GM23338 (cell line): ENCODE measurements at regions not wholly inside any gene's neighbourhood (a gene's known extent, or its start where the extent isn't known, plus 50 kb on each side); places are given as distances from the start of the nearest gene placed in this dataset.

ENCODE experiments used
- ATAC-seq: fragments of 200-7000 bp; cut with Tn5 transposase; 3 replicates; pipeline ENCODE4 v1.9.1; 2020
- DNase-seq: peaks from one replicate; pipeline ENCODE4 v3.0.0-alpha.2; 2015; ENCODE audit warnings: low spot score
- H2AFZ ChIP-seq: fragments of 200-600 bp; sonication (generic); 2 replicates; pipeline ENCODE4 v1.8.0; 2016; ENCODE audit warnings: antibody characterized with exemption, mild to moderate bottlenecking, moderate library complexity
- H3F3A ChIP-seq: fragments of 200-600 bp; sonication (generic); replicated peaks from 2 replicates; pipeline ENCODE4 v1.8.0; 2017; ENCODE audit warnings: antibody characterized with exemption, mixed run types, low read depth
- H3K27ac ChIP-seq: fragments of 200-600 bp; sonication (generic); 2 replicates; pipeline ENCODE4 v1.6.1; 2016; ENCODE audit warnings: low read depth
- H3K27me3 ChIP-seq: fragments of 200-600 bp; sonication (generic); 2 replicates; pipeline ENCODE4 v1.8.0; 2016; ENCODE audit warnings: mild to moderate bottlenecking, mixed run types, moderate library complexity; ENCODE audit not compliant: insufficient read depth
- H3K36me3 ChIP-seq: fragments of 200-600 bp; sonication (generic); 2 replicates; pipeline ENCODE4 v1.8.0; 2016; ENCODE audit warnings: mild to moderate bottlenecking; ENCODE audit not compliant: insufficient read depth
- H3K4me1 ChIP-seq: fragments of 200-600 bp; sonication (generic); 2 replicates; pipeline ENCODE4 v1.8.0; 2016; ENCODE audit warnings: mild to moderate bottlenecking, moderate library complexity; ENCODE audit not compliant: insufficient read depth
- H3K4me2 ChIP-seq: fragments of 200-600 bp; sonication (generic); 2 replicates; pipeline ENCODE4 v1.7.1; 2017; ENCODE audit warnings: mixed run types
- H3K4me3 ChIP-seq: fragments of 200-600 bp; sonication (generic); 2 replicates; pipeline ENCODE4 v1.6.1; 2016; ENCODE audit warnings: mixed run types
- H3K79me2 ChIP-seq: fragments of 200-600 bp; sonication (generic); replicated peaks from 2 replicates; pipeline ENCODE4 v1.8.0; 2017; ENCODE audit warnings: mild to moderate bottlenecking; ENCODE audit not compliant: insufficient read depth
- H3K9me2 ChIP-seq: fragments of 200-600 bp; sonication (generic); 2 replicates; pipeline ENCODE4 v1.8.0; 2017; ENCODE audit not compliant: insufficient read depth
- H4K20me1 ChIP-seq: fragments of 200-600 bp; sonication (generic); replicated peaks from 2 replicates; pipeline ENCODE4 v1.8.0; 2017; ENCODE audit warnings: mild to moderate bottlenecking; ENCODE audit not compliant: insufficient read depth
- H3K27ac Mint-ChIP-seq: 2 replicates; pipeline ENCODE4 v1.8.0; 2020; ENCODE audit warnings: inconsistent platforms, mild to moderate bottlenecking, moderate library complexity, mixed read lengths
- H3K27me3 Mint-ChIP-seq: 3 replicates; pipeline ENCODE4 v1.8.0; 2022; ENCODE audit warnings: low read depth, mild to moderate bottlenecking, moderate library complexity, mixed read lengths, inconsistent platforms; ENCODE audit not compliant: insufficient read depth, poor library complexity
- H3K36me3 Mint-ChIP-seq: 3 replicates; pipeline ENCODE4 v1.8.0; 2021; ENCODE audit warnings: low read depth, mild to moderate bottlenecking, inconsistent platforms, moderate library complexity, mixed read lengths
- H3K4me1 Mint-ChIP-seq: 3 replicates; pipeline ENCODE4 v1.8.0; 2020; ENCODE audit warnings: mild to moderate bottlenecking, inconsistent platforms, mixed read lengths
- H3K4me3 Mint-ChIP-seq: 3 replicates; pipeline ENCODE4 v1.8.0; 2021; ENCODE audit warnings: moderate library complexity, mild to moderate bottlenecking, inconsistent platforms, mixed read lengths
- H3K9me3 Mint-ChIP-seq: 3 replicates; pipeline ENCODE4 v1.8.0; 2020; ENCODE audit warnings: moderate library complexity, mild to moderate bottlenecking, inconsistent platforms, mixed read lengths
- CREB1 ChIP-seq: fragments of 250-450 bp; sonication (Bioruptor Pico); IDR thresholded peaks from 2 replicates; pipeline ENCODE4 v1.5.0; 2020; ENCODE audit warnings: low read depth, mild to moderate bottlenecking, moderate library complexity
- CTCF ChIP-seq, 2 experiments: fragments of 200-600 bp in 1 of 2; sonication (generic) in 1 of 2; conservative IDR thresholded peaks; 2 replicates each; pipeline versions ENCODE4 v1.5.1 to v1.6.1; 2016 to 2017; ENCODE audit warnings: antibody characterized with exemption in 2 of 2, low read depth in 2 of 2, mild to moderate bottlenecking in 2 of 2, moderate library complexity in 1 of 2
- EZH2phosphoT487 ChIP-seq: fragments of 200-600 bp; sonication (generic); IDR thresholded peaks from one replicate; pipeline ENCODE4 v1.8.1; 2018; ENCODE audit warnings: antibody characterized with exemption; ENCODE audit not compliant: unreplicated experiment
- JUNB ChIP-seq: IDR thresholded peaks from one replicate; pipeline ENCODE4 v1.6.1; 2016; ENCODE audit warnings: antibody characterized with exemption; ENCODE audit not compliant: unreplicated experiment
- POLR2AphosphoS5 ChIP-seq: IDR thresholded peaks from 2 replicates; pipeline ENCODE4 v1.6.1; 2016; ENCODE audit warnings: antibody characterized with exemption, low read depth
- STAT1 ChIP-seq: IDR thresholded peaks from one replicate; pipeline ENCODE4 v1.6.1; 2016; ENCODE audit warnings: antibody characterized with exemption; ENCODE audit not compliant: unreplicated experiment
- TF ChIP-seq, protein P1 (sequence below): fragments of 250-450 bp; sonication (Bioruptor Pico); IDR thresholded peaks from 2 replicates; pipeline ENCODE4 v1.5.0; 2020; ENCODE audit warnings: mild to moderate bottlenecking, moderate library complexity
- TF ChIP-seq, protein P2 (sequence below): IDR thresholded peaks from 2 replicates; pipeline ENCODE4 v1.6.1; 2016; ENCODE audit warnings: antibody characterized with exemption

GRCh38 chr3:110031975-110032374, 694.6 kb upstream of the DPPA4 start:
- H3K27ac Mint-ChIP-seq: no peak overlapping the region
- no peak overlapping the region for H3K4me3 Mint-ChIP-seq
- DNase-seq (no peak), ATAC-seq (no peak)
- no peaks in the 10 kb centered on the region for H3K27me3 Mint-ChIP-seq
- H3K79me2 ChIP-seq: no peaks in the 10 kb centered on the region
- no peaks in the 10 kb centered on the region for H4K20me1 ChIP-seq
- H3K9me2 ChIP-seq: no peaks in the 10 kb centered on the region
- no peak overlapping the region for H2AFZ ChIP-seq
- no peak overlapping the region for H3K4me3 ChIP-seq
- no peaks in the 10 kb centered on the region for H3F3A ChIP-seq
- H3K27me3 ChIP-seq: no peaks in the 10 kb centered on the region
- no peak overlapping the region for H3K4me2 ChIP-seq
- H3K4me1 ChIP-seq: no peaks in the 10 kb centered on the region
- peaks cover 3% of the 10 kb centered on the region; the same call in 1 of the 3 replicates for H3K36me3 Mint-ChIP-seq
- H3K9me3 Mint-ChIP-seq: peaks cover 3% of the 10 kb centered on the region; the same call in 1 of the 3 replicates
- no peak overlapping the region for H3K27ac ChIP-seq
- H3K4me1 Mint-ChIP-seq: no peaks in the 10 kb centered on the region
- no peaks in the 10 kb centered on the region for H3K36me3 ChIP-seq
- no peak for TF ChIP-seq EZH2phosphoT487
- no peak for TF ChIP-seq STAT1
- TF ChIP-seq POLR2AphosphoS5: no peak
- TF ChIP-seq, protein P1, sequence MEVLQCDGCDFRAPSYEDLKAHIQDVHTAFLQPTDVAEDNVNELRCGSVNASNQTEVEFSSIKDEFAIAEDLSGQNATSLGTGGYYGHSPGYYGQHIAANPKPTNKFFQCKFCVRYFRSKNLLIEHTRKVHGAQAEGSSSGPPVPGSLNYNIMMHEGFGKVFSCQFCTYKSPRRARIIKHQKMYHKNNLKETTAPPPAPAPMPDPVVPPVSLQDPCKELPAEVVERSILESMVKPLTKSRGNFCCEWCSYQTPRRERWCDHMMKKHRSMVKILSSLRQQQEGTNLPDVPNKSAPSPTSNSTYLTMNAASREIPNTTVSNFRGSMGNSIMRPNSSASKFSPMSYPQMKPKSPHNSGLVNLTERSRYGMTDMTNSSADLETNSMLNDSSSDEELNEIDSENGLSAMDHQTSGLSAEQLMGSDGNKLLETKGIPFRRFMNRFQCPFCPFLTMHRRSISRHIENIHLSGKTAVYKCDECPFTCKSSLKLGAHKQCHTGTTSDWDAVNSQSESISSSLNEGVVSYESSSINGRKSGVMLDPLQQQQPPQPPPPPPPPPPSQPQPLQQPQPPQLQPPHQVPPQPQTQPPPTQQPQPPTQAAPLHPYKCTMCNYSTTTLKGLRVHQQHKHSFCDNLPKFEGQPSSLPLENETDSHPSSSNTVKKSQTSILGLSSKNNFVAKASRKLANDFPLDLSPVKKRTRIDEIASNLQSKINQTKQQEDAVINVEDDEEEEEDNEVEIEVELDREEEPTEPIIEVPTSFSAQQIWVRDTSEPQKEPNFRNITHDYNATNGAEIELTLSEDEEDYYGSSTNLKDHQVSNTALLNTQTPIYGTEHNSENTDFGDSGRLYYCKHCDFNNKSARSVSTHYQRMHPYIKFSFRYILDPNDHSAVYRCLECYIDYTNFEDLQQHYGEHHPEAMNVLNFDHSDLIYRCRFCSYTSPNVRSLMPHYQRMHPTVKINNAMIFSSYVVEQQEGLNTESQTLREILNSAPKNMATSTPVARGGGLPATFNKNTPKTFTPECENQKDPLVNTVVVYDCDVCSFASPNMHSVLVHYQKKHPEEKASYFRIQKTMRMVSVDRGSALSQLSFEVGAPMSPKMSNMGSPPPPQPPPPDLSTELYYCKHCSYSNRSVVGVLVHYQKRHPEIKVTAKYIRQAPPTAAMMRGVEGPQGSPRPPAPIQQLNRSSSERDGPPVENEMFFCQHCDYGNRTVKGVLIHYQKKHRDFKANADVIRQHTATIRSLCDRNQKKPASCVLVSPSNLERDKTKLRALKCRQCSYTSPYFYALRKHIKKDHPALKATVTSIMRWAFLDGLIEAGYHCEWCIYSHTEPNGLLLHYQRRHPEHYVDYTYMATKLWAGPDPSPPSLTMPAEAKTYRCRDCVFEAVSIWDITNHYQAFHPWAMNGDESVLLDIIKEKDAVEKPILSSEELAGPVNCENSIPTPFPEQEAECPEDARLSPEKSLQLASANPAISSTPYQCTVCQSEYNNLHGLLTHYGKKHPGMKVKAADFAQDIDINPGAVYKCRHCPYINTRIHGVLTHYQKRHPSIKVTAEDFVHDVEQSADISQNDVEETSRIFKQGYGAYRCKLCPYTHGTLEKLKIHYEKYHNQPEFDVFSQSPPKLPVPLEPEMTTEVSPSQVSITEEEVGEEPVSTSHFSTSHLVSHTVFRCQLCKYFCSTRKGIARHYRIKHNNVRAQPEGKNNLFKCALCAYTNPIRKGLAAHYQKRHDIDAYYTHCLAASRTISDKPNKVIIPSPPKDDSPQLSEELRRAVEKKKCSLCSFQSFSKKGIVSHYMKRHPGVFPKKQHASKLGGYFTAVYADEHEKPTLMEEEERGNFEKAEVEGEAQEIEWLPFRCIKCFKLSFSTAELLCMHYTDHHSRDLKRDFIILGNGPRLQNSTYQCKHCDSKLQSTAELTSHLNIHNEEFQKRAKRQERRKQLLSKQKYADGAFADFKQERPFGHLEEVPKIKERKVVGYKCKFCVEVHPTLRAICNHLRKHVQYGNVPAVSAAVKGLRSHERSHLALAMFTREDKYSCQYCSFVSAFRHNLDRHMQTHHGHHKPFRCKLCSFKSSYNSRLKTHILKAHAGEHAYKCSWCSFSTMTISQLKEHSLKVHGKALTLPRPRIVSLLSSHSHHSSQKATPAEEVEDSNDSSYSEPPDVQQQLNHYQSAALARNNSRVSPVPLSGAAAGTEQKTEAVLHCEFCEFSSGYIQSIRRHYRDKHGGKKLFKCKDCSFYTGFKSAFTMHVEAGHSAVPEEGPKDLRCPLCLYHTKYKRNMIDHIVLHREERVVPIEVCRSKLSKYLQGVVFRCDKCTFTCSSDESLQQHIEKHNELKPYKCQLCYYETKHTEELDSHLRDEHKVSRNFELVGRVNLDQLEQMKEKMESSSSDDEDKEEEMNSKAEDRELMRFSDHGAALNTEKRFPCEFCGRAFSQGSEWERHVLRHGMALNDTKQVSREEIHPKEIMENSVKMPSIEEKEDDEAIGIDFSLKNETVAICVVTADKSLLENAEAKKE (CRISPR knock-in tag): no peak
- TF ChIP-seq, protein P2, sequence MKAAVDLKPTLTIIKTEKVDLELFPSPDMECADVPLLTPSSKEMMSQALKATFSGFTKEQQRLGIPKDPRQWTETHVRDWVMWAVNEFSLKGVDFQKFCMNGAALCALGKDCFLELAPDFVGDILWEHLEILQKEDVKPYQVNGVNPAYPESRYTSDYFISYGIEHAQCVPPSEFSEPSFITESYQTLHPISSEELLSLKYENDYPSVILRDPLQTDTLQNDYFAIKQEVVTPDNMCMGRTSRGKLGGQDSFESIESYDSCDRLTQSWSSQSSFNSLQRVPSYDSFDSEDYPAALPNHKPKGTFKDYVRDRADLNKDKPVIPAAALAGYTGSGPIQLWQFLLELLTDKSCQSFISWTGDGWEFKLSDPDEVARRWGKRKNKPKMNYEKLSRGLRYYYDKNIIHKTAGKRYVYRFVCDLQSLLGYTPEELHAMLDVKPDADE: no peak
- no peak for TF ChIP-seq JUNB
- TF ChIP-seq CTCF (conservative IDR thresholded peaks at IDR 0.05; ENCODE audit: low read depth in 2 of 2): no peak
- no peak for TF ChIP-seq CREB1 (CRISPR knock-in tag)
